ENCODE measurements at regions not wholly inside any gene's neighbourhood (a gene's known extent, or its start where the extent isn't known, plus 50 kb on each side); places are given as distances from the start of the nearest gene placed in this dataset.

- Mint-ChIP-seq H3K9me3 (ENCODE audit: unreplicated experiment) (no peaks in the 10 kb centered on the region), H3K4me1 (ENCODE audit: low read depth, unreplicated experiment) (peaks cover 4% of the 10 kb centered on the region), H3K4me3 (ENCODE audit: unreplicated experiment) (no peak overlapping the region), H3K36me3 (ENCODE audit: unreplicated experiment) (no peaks in the 10 kb centered on the region), H3K27ac (ENCODE audit: unreplicated experiment) (no peak overlapping the region), H3K27me3 (ENCODE audit: unreplicated experiment) (no peaks in the 10 kb centered on the region)
- no peak for TF ChIP-seq CTCF (IDR thresholded peaks at IDR 0.05; ENCODE audit: partially characterized antibody, unreplicated experiment)
- DNase-seq = no peak
Observed at GRCh38 chr2:191580581-191580980, 97.4 kb upstream of the NABP1 start.

GRCh38 chr2:191581003-191581402 is 96.9 kb upstream of the NABP1 start:
- no peak for TF ChIP-seq CTCF (IDR thresholded peaks at IDR 0.05; ENCODE audit: partially characterized antibody, unreplicated experiment)
- no peak overlapping the region for H3K4me3 Mint-ChIP-seq (ENCODE audit: unreplicated experiment)
- peaks cover 4% of the 10 kb centered on the region for H3K4me1 Mint-ChIP-seq (ENCODE audit: low read depth, unreplicated experiment)
- H3K27ac Mint-ChIP-seq (ENCODE audit: unreplicated experiment) = no peak overlapping the region
- DNase-seq = no peak
- H3K27me3 Mint-ChIP-seq (ENCODE audit: unreplicated experiment) = no peaks in the 10 kb centered on the region
- no peaks in the 10 kb centered on the region for H3K36me3 Mint-ChIP-seq (ENCODE audit: unreplicated experiment)
- no peaks in the 10 kb centered on the region for H3K9me3 Mint-ChIP-seq (ENCODE audit: unreplicated experiment)

DNA sequence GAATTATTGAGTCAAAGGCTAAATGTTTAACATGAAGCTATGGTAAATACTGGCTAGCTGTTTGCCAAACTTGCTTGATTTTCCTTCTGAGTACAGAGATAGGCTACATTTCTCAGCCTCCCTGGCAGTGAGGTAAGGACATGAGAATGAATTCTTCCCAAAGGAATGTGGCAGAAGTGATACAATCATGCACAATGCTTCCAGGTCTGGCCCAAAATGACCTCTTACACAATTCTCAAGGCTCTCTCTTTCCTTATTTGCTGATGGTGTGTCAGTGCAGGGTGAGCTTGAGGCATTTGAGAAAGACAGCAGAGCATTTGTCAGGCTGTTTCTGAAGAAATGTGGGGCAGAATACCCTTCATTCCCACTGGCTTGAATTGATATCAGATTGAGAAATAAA is 95.6 kb upstream of the NABP1 start:
- no peak overlapping the region for H3K27ac Mint-ChIP-seq (ENCODE audit: unreplicated experiment)
- peaks cover 4% of the 10 kb centered on the region for H3K4me1 Mint-ChIP-seq (ENCODE audit: low read depth, unreplicated experiment)
- no peak for TF ChIP-seq CTCF (IDR thresholded peaks at IDR 0.05; ENCODE audit: partially characterized antibody, unreplicated experiment)
- no peaks in the 10 kb centered on the region for H3K27me3 Mint-ChIP-seq (ENCODE audit: unreplicated experiment)
- DNase-seq = no peak
- no peaks in the 10 kb centered on the region for H3K9me3 Mint-ChIP-seq (ENCODE audit: unreplicated experiment)
- no peaks in the 10 kb centered on the region for H3K36me3 Mint-ChIP-seq (ENCODE audit: unreplicated experiment)
- no peak overlapping the region for H3K4me3 Mint-ChIP-seq (ENCODE audit: unreplicated experiment)

GRCh38 chr2:191591025-191591424 is 86.9 kb upstream of the NABP1 start:
- no peak for TF ChIP-seq CTCF (IDR thresholded peaks at IDR 0.05; ENCODE audit: partially characterized antibody, unreplicated experiment)
- Mint-ChIP-seq H3K4me3 (ENCODE audit: unreplicated experiment) (no peak overlapping the region), H3K4me1 (ENCODE audit: low read depth, unreplicated experiment) (no peaks in the 10 kb centered on the region), H3K9me3 (ENCODE audit: unreplicated experiment) (no peaks in the 10 kb centered on the region), H3K27ac (ENCODE audit: unreplicated experiment) (no peak overlapping the region), H3K36me3 (ENCODE audit: unreplicated experiment) (no peaks in the 10 kb centered on the region), H3K27me3 (ENCODE audit: unreplicated experiment) (no peaks in the 10 kb centered on the region)
- no peak for DNase-seq

GRCh38 chr2:191593622-191594385 is 84.1 kb upstream of the NABP1 start:
- H3K27me3 Mint-ChIP-seq (ENCODE audit: unreplicated experiment) = no peaks in the 10 kb centered on the region
- no peaks in the 10 kb centered on the region for H3K36me3 Mint-ChIP-seq (ENCODE audit: unreplicated experiment)
- DNase-seq = no peak
- TF ChIP-seq CTCF (IDR thresholded peaks at IDR 0.05; ENCODE audit: partially characterized antibody, unreplicated experiment) = no peak
- H3K4me3 Mint-ChIP-seq (ENCODE audit: unreplicated experiment) = no peak overlapping the region
- H3K4me1 Mint-ChIP-seq (ENCODE audit: low read depth, unreplicated experiment) = no peaks in the 10 kb centered on the region
- H3K9me3 Mint-ChIP-seq (ENCODE audit: unreplicated experiment) = no peaks in the 10 kb centered on the region
- no peak overlapping the region for H3K27ac Mint-ChIP-seq (ENCODE audit: unreplicated experiment)
